Endothelial cell of umbilical vein (primary cell): ENCODE measurements at regions not wholly inside any gene's neighbourhood (a gene's known extent, or its start where the extent isn't known, plus 50 kb on each side); places are given as distances from the start of the nearest gene placed in this dataset.

ENCODE experiments used
- BruUV-seq: library from RNA; stranded (reverse); fragments of 400-500 nt; replicated peaks from 2 replicates; lab custom pipeline; 2021; lab: Mats Ljungman, UMichigan
- CTCF ChIA-PET: fragments of 300-600, 350-600 bp; sonication (Branson Sonifier 250); formaldehyde crosslinking; loops from one replicate; lab custom pipeline; 2021; ENCODE audit warnings: antibody characterized with exemption, inconsistent platforms; lab: Charles Lee
- POLR2A ChIA-PET: fragments of 300-600, 350-600 bp; sonication (Branson Sonifier 250); formaldehyde crosslinking; loops from one replicate; lab custom pipeline; 2021; ENCODE audit warnings: antibody characterized with exemption, inconsistent platforms; lab: Charles Lee
- DNase-seq: peaks from one replicate; pipeline ENCODE4 v3.0.0-alpha.2; 2011; ENCODE audit warnings: low read depth, low spot score
- FAIRE-seq: peaks from 2 replicates; lab custom pipeline; 2011; peaks lifted over from hg19 to GRCh38; lab: Jason Lieb, UNC
- H2AFZ ChIP-seq: 2 replicates; pipeline ENCODE4 v1.6.0; 2012; ENCODE audit warnings: low read depth, low read length, control low read depth, inconsistent platforms
- H3K27ac ChIP-seq: 2 replicates; pipeline ENCODE4 v1.5.1; 2011; ENCODE audit warnings: low read depth, mild to moderate bottlenecking, control low read depth, low read length, moderate library complexity; ENCODE audit not compliant: insufficient read depth
- H3K27me3 ChIP-seq, 2 experiments: 2 replicates each; pipeline versions ENCODE4 v1.6.0 to v1.6.1; 2011; ENCODE audit warnings: low read length in 2 of 2, mixed read lengths in 1 of 2; ENCODE audit not compliant: control insufficient read depth in 2 of 2, insufficient read depth in 2 of 2
- H3K36me3 ChIP-seq, 2 experiments: 2 replicates in 1 of 2; 3 replicates in 1 of 2; pipeline ENCODE4 v1.5.1; 2011; ENCODE audit warnings: low read length in 2 of 2, mild to moderate bottlenecking in 1 of 2, moderate library complexity in 1 of 2; ENCODE audit not compliant: control insufficient read depth in 2 of 2, insufficient read depth in 2 of 2; ENCODE audit errors: extremely low read depth in 1 of 2
- H3K4me1 ChIP-seq: 3 replicates; pipeline ENCODE4 v1.5.1; 2011; ENCODE audit warnings: mild to moderate bottlenecking, low read length; ENCODE audit not compliant: control insufficient read depth, insufficient read depth; ENCODE audit errors: extremely low read depth
- H3K4me2 ChIP-seq: 2 replicates; pipeline ENCODE4 v1.6.1; 2011; ENCODE audit warnings: low read length, control low read depth, mixed read lengths; ENCODE audit not compliant: insufficient read depth
- H3K4me3 ChIP-seq, 3 experiments: fragments of 200-600 bp in 1 of 3; sonication (generic), shearing (Covaris generic) in 1 of 3; replicated peaks in 1 of 3; 2 replicates each; pipeline ENCODE4 v1.5.1; 2011 to 2016; ENCODE audit warnings: control low read depth in 3 of 3, low read length in 3 of 3, mild to moderate bottlenecking in 2 of 3, inconsistent platforms in 1 of 3, low read depth in 1 of 3, moderate library complexity in 1 of 3; ENCODE audit not compliant: insufficient read depth in 1 of 3
- H3K79me2 ChIP-seq: 2 replicates; pipeline ENCODE4 v1.6.0; 2012; ENCODE audit warnings: low read length, inconsistent platforms; ENCODE audit not compliant: control insufficient read depth, insufficient read depth
- H3K9ac ChIP-seq: replicated peaks from 2 replicates; pipeline ENCODE3; 2011; ENCODE audit warnings: low read length, control low read depth; ENCODE audit not compliant: insufficient read depth; ENCODE audit errors: extremely low read depth
- H3K9me1 ChIP-seq: replicated peaks from 3 replicates; pipeline ENCODE4 v1.6.0; 2011; ENCODE audit warnings: mild to moderate bottlenecking, low read length; ENCODE audit not compliant: control insufficient read depth, insufficient read depth; ENCODE audit errors: extremely low read depth
- H3K9me3 ChIP-seq: replicated peaks from 2 replicates; pipeline ENCODE4 v1.5.1; 2012; ENCODE audit warnings: low read length, inconsistent platforms; ENCODE audit not compliant: control insufficient read depth, insufficient read depth
- H4K20me1 ChIP-seq: replicated peaks from 2 replicates; pipeline ENCODE3; 2011; ENCODE audit warnings: mild to moderate bottlenecking, low read length; ENCODE audit not compliant: control insufficient read depth, insufficient read depth; ENCODE audit errors: extremely low read depth
- EZH2 ChIP-seq: IDR thresholded peaks from 2 replicates; pipeline ENCODE4 v1.6.1; 2012; ENCODE audit warnings: borderline replicate concordance, low read depth, mild to moderate bottlenecking, moderate library complexity, low read length, inconsistent platforms; ENCODE audit not compliant: severe bottlenecking
- FOS ChIP-seq: IDR thresholded peaks from 2 replicates; pipeline ENCODE4 v1.6.1; 2011; ENCODE audit warnings: mild to moderate bottlenecking, low read length, moderate library complexity, borderline replicate concordance; ENCODE audit not compliant: insufficient read depth
- GATA2 ChIP-seq: IDR thresholded peaks from 2 replicates; pipeline ENCODE4 v1.7.0; 2011; ENCODE audit warnings: low read depth, mild to moderate bottlenecking, moderate library complexity, mixed read lengths, low read length; ENCODE audit not compliant: insufficient read length, insufficient read depth
- JUN ChIP-seq: IDR thresholded peaks from 2 replicates; pipeline ENCODE4 v1.6.1; 2011; ENCODE audit warnings: borderline replicate concordance, low read depth; ENCODE audit not compliant: insufficient read length, insufficient read depth
- MYC ChIP-seq: IDR thresholded peaks from one replicate; pipeline ENCODE4 v1.6.1; 2011; ENCODE audit warnings: mild to moderate bottlenecking, low read depth, low read length
- POLR2A ChIP-seq: IDR thresholded peaks from 2 replicates; pipeline ENCODE4 v1.6.1; 2012; ENCODE audit warnings: low read depth, mild to moderate bottlenecking, control low read depth, low read length
- POLR2AphosphoS5 ChIP-seq: IDR thresholded peaks from 2 replicates; pipeline ENCODE4 v1.6.1; 2012; ENCODE audit warnings: low read depth, mild to moderate bottlenecking, control low read depth, low read length, moderate library complexity; ENCODE audit not compliant: insufficient read depth
- dilution Hi-C: fragments of 300-500 bp; cut with MboI; formaldehyde crosslinking; loops from one replicate; pipeline ENCODE4 v1.15.0; 2019; ENCODE audit warnings: low sequenced_read_pairs; ENCODE audit not compliant: extremely low pct_ligation_motif_present
- intact Hi-C: fragments of 100-400 bp; cut with micrococcal nuclease; formaldehyde crosslinking; loops from one replicate; pipeline ENCODE4 v1.10.0; 2022
- TF ChIP-seq, protein P1 (sequence below), 2 donors: IDR thresholded peaks; 1 replicate in 1 of 2; 2 replicates in 1 of 2; pipeline ENCODE4 v1.5.1; 2011; ENCODE audit warnings: low read length in 2 of 2, mild to moderate bottlenecking in 2 of 2, moderate library complexity in 2 of 2, control low read depth in 1 of 2, inconsistent platforms in 1 of 2, low read depth in 1 of 2; ENCODE audit not compliant: insufficient read depth in 1 of 2; ENCODE audit errors: extremely low read depth in 1 of 2
- TF ChIP-seq, protein P2 (sequence below): IDR thresholded peaks from 2 replicates; pipeline ENCODE4 v1.6.1; 2011; ENCODE audit not compliant: insufficient read depth, insufficient read length

DNA sequence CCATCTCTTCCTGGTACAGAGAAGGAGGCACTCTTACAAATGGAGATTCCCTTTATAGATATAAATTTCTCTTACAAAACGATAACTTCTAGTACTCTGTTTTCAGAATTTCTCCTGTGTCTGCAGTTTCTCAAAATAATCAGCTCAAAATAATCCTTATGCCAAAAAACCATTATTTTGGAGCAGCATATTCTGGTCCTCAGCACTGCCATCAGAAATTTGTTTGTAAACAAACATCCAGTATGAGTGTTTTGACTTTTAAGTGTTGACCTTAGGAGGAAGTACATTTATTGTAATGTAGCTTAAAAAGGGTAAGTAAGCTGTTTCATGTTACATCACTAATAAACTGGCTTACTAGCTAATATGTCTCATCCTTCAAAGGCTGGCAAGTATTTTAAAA, 52.8 kb upstream of the SNAPC3 start:
- intact Hi-C loops (no loop called here), dilution Hi-C loops (no loop called here)
- Histone ChIP-seq H3K9ac (no peak overlapping the region), H3K4me1 (no peaks in the 10 kb centered on the region), H3K36me3 (no peaks in the 10 kb centered on the region), H3K27ac (no peak overlapping the region), H2AFZ (no peak overlapping the region), H4K20me1 (no peaks in the 10 kb centered on the region), H3K9me3 (no peaks in the 10 kb centered on the region), H3K4me2 (no peak overlapping the region), H3K79me2 (no peaks in the 10 kb centered on the region), H3K4me3 (no peak overlapping the region), H3K9me1 (no peaks in the 10 kb centered on the region), H3K27me3 (no peaks in the 10 kb centered on the region)
- FAIRE-seq (no peak), DNase-seq (no peak)
- BruUV-seq = no TSS peak
- TF ChIP-seq JUN (no peak), EZH2 (no peak), POLR2AphosphoS5 (no peak), POLR2A (no peak), FOS (no peak), GATA2 (no peak), MYC (no peak)
- TF ChIP-seq, protein P1, sequence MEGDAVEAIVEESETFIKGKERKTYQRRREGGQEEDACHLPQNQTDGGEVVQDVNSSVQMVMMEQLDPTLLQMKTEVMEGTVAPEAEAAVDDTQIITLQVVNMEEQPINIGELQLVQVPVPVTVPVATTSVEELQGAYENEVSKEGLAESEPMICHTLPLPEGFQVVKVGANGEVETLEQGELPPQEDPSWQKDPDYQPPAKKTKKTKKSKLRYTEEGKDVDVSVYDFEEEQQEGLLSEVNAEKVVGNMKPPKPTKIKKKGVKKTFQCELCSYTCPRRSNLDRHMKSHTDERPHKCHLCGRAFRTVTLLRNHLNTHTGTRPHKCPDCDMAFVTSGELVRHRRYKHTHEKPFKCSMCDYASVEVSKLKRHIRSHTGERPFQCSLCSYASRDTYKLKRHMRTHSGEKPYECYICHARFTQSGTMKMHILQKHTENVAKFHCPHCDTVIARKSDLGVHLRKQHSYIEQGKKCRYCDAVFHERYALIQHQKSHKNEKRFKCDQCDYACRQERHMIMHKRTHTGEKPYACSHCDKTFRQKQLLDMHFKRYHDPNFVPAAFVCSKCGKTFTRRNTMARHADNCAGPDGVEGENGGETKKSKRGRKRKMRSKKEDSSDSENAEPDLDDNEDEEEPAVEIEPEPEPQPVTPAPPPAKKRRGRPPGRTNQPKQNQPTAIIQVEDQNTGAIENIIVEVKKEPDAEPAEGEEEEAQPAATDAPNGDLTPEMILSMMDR (IDR thresholded peaks at IDR 0.05; ENCODE audit: extremely low read depth in 1 of 2, insufficient read depth in 1 of 2, low read depth in 1 of 2, low read length in 2 of 2) = no peak
- TF ChIP-seq, protein P2, sequence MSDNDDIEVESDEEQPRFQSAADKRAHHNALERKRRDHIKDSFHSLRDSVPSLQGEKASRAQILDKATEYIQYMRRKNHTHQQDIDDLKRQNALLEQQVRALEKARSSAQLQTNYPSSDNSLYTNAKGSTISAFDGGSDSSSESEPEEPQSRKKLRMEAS = no peak
- POLR2A ChIA-PET = no interaction called here
- CTCF ChIA-PET = interaction anchor here (1.3 kb wide), 1 partner anchor 23 kb away, joined by 3 read pairs; no protein-coding TSS in a partner anchor
